ENCODE measurements at regions not wholly inside any gene's neighbourhood (a gene's known extent, or its start where the extent isn't known, plus 50 kb on each side); places are given as distances from the start of the nearest gene placed in this dataset.
A peak's percentile ranks its signal among the peaks of the same experiment; 100 is the strongest.

- Histone ChIP-seq H3K4me1 (peaks cover 13 to 27% of the 10 kb centered on the region in 2 donors), H3K9me3 (no peaks in the 10 kb centered on the region), H3K27ac (peak overlapping the region; percentile 84 to 90 (median 88)), H3K36me3 (no peaks in the 10 kb centered on the region), H3K4me3 (peak overlapping the region in 1 of 4 donors; percentile 2), H3K27me3 (no peaks in the 10 kb centered on the region)
- intact Hi-C loops (cut with DNase I; ENCODE audit: low total_unique reads): loop anchor here (5.0 to 10.0 kb wide), 2 partner anchors 231 to 338 kb away; no protein-coding TSS in a partner anchor
- TF ChIP-seq CTCF (IDR thresholded peaks at IDR 0.05 in 4 of 5, conservative IDR thresholded peaks at IDR 0.05 in 1 of 5) (no peak), POLR2A (IDR thresholded peaks at IDR 0.05) (no peak)
- no peak for DNase-seq
- in situ Hi-C loops (cut with MboI; ENCODE audit: low sequenced_read_pairs in 4 of 4): loop anchor here in 1 of 4 donors (10.0 to 25.0 kb wide), 3 partner anchors 52 to 446 kb away; no protein-coding TSS in a partner anchor
- ATAC-seq: peak in 1 of 2 donors; percentile 7
Measured at GRCh38 chr21:16532840-16533239, 803.1 kb downstream of the USP25 start.

GRCh38 chr21:16533692-16534407 lies 804.1 kb downstream of the USP25 start:
- in situ Hi-C loops (cut with MboI; ENCODE audit: low sequenced_read_pairs in 4 of 4) (loop anchor here in 1 of 4 donors (10.0 to 25.0 kb wide), 3 partner anchors 51 to 447 kb away; no protein-coding TSS in a partner anchor), intact Hi-C loops (cut with DNase I; ENCODE audit: low total_unique reads) (loop anchor here (2.0 to 10.0 kb wide), 3 partner anchors 232 to 449 kb away; no protein-coding TSS in a partner anchor)
- Histone ChIP-seq H3K27ac (peak overlapping the region; percentile 84 to 90 (median 88)), H3K4me1 (peaks cover 17 to 27% of the 10 kb centered on the region in 2 donors), H3K9me3 (no peaks in the 10 kb centered on the region), H3K36me3 (no peaks in the 10 kb centered on the region), H3K27me3 (no peaks in the 10 kb centered on the region), H3K4me3 (peak overlapping the region; percentile 47 to 64 (median 58))
- DNase-seq (peak in 1 of 2 donors; percentile 20), ATAC-seq (peak; percentile 19 to 20)
- TF ChIP-seq POLR2A (IDR thresholded peaks at IDR 0.05): no peak
- TF ChIP-seq CTCF (IDR thresholded peaks at IDR 0.05 in 4 of 5, conservative IDR thresholded peaks at IDR 0.05 in 1 of 5): no peak

- intact Hi-C loops (cut with DNase I; ENCODE audit: low total_unique reads) (loop anchor here (2.0 to 10.0 kb wide), 4 partner anchors 38 to 450 kb away; no protein-coding TSS in a partner anchor), in situ Hi-C loops (cut with MboI; ENCODE audit: low sequenced_read_pairs in 4 of 4) (loop anchor here in 2 of 4 donors (5.0 to 25.0 kb wide), 4 partner anchors 50 to 447 kb away; no protein-coding TSS in a partner anchor)
- no peaks in the 10 kb centered on the region for H3K9me3 ChIP-seq
- peak overlapping the region; percentile 47 to 64 (median 58) for H3K4me3 ChIP-seq
- DNase-seq: peak; percentile 66 to 75
- peak overlapping the region; percentile 84 to 90 (median 88) for H3K27ac ChIP-seq
- no peaks in the 10 kb centered on the region for H3K27me3 ChIP-seq
- peaks cover 17 to 27% of the 10 kb centered on the region in 2 donors for H3K4me1 ChIP-seq
- TF ChIP-seq CTCF (IDR thresholded peaks at IDR 0.05 in 4 of 5, conservative IDR thresholded peaks at IDR 0.05 in 1 of 5) (peak in 1 of 5 experiments; percentile 9), POLR2A (IDR thresholded peaks at IDR 0.05) (no peak)
- peak; percentile 68 to 69 for ATAC-seq
- no peaks in the 10 kb centered on the region for H3K36me3 ChIP-seq
Measured at GRCh38 chr21:16534408-16535101, 804.8 kb downstream of the USP25 start.

- peak; percentile 65 to 74 for ATAC-seq
- no peaks in the 10 kb centered on the region for H3K27me3 ChIP-seq
- peaks cover 17 to 27% of the 10 kb centered on the region in 2 donors for H3K4me1 ChIP-seq
- intact Hi-C loops (cut with DNase I; ENCODE audit: low total_unique reads) (loop anchor here (2.0 to 10.0 kb wide), 3 partner anchors 37 to 450 kb away; no protein-coding TSS in a partner anchor), in situ Hi-C loops (cut with MboI; ENCODE audit: low sequenced_read_pairs in 4 of 4) (loop anchor here in 2 of 4 donors (5.0 to 25.0 kb wide), 4 partner anchors 50 to 448 kb away; no protein-coding TSS in a partner anchor)
- DNase-seq: peak; percentile 77 to 91
- H3K27ac ChIP-seq: peak overlapping the region; percentile 84 to 90 (median 88)
- peak overlapping the region; percentile 47 to 64 (median 58) for H3K4me3 ChIP-seq
- TF ChIP-seq POLR2A (IDR thresholded peaks at IDR 0.05) (peak in 1 of 2 donors; percentile 34), CTCF (IDR thresholded peaks at IDR 0.05 in 4 of 5, conservative IDR thresholded peaks at IDR 0.05 in 1 of 5) (no peak)
- no peaks in the 10 kb centered on the region for H3K36me3 ChIP-seq
- no peaks in the 10 kb centered on the region for H3K9me3 ChIP-seq
Measured at GRCh38 chr21:16535102-16535422, 805.3 kb downstream of the USP25 start.

Data from gastrocnemius medialis (tissue), 4 donors.